PFSK-1 (cell line): ENCODE measurements at regions not wholly inside any gene's neighbourhood (a gene's known extent, or its start where the extent isn't known, plus 50 kb on each side); places are given as distances from the start of the nearest gene placed in this dataset.

Experiments used
- FOXP2 ChIP-seq: optimal IDR thresholded peaks from 2 replicates; pipeline ENCODE3; 2011; ENCODE audit warnings: borderline replicate concordance, control low read depth, inconsistent platforms; ENCODE audit not compliant: insufficient read depth; ENCODE audit errors: extremely low read length, extremely low read depth
- POLR2AphosphoS5 ChIP-seq: IDR thresholded peaks from 2 replicates; pipeline ENCODE4 v1.6.1; 2012; ENCODE audit warnings: low read depth, mild to moderate bottlenecking, control low read depth, low read length, moderate library complexity
- SIN3A ChIP-seq: IDR thresholded peaks from 2 replicates; pipeline ENCODE4 v1.6.1; 2012; ENCODE audit warnings: mild to moderate bottlenecking, low read length, moderate library complexity, borderline replicate concordance; ENCODE audit not compliant: insufficient read depth
- TAF1 ChIP-seq: IDR thresholded peaks from 2 replicates; pipeline ENCODE4 v1.6.1; 2012; ENCODE audit warnings: low read length, control low read depth, borderline replicate concordance; ENCODE audit not compliant: insufficient read depth
- TF ChIP-seq, protein P1 (sequence below), 2 experiments: IDR thresholded peaks; 2 replicates each; pipeline versions ENCODE4 v1.6.1 to v1.8.0; 2011 to 2012; ENCODE audit warnings: low read depth in 2 of 2, low read length in 2 of 2, control low read depth in 1 of 2, inconsistent platforms in 1 of 2, mild to moderate bottlenecking in 1 of 2, moderate library complexity in 1 of 2; ENCODE audit not compliant: insufficient read depth in 1 of 2

DNA sequence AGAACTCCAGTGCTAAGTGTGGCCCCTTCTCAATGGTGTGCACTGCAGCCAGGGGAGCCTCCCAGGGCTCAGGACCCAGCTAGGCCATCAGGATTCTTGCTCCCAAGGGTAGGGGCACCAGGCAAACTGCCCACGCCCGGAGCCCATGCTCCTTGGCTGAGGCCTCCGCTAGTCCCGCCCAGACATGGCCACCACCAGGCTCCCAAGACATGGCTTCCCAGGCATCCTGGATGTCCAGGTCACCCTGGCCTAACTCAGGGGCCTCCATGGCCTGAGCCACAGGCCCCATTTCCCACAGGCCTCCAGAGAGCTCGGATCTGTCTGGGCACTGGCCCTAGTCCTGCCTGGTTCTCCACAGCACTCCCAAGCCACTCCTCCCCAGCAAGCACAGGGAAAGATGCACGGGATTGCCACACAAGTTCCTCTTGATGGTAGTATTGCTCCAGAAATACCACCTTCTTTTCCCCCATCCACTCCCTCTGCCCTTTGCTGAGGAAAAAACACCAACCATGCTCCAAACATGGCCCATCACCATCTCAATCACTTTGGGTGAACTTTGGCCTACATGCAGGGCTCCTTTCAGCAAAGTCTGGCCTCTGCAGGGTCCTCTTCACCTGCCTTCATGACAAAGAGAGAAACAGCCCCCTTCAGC lies 274.7 kb upstream of the AGTR2 start:
- TF ChIP-seq, protein P1, sequence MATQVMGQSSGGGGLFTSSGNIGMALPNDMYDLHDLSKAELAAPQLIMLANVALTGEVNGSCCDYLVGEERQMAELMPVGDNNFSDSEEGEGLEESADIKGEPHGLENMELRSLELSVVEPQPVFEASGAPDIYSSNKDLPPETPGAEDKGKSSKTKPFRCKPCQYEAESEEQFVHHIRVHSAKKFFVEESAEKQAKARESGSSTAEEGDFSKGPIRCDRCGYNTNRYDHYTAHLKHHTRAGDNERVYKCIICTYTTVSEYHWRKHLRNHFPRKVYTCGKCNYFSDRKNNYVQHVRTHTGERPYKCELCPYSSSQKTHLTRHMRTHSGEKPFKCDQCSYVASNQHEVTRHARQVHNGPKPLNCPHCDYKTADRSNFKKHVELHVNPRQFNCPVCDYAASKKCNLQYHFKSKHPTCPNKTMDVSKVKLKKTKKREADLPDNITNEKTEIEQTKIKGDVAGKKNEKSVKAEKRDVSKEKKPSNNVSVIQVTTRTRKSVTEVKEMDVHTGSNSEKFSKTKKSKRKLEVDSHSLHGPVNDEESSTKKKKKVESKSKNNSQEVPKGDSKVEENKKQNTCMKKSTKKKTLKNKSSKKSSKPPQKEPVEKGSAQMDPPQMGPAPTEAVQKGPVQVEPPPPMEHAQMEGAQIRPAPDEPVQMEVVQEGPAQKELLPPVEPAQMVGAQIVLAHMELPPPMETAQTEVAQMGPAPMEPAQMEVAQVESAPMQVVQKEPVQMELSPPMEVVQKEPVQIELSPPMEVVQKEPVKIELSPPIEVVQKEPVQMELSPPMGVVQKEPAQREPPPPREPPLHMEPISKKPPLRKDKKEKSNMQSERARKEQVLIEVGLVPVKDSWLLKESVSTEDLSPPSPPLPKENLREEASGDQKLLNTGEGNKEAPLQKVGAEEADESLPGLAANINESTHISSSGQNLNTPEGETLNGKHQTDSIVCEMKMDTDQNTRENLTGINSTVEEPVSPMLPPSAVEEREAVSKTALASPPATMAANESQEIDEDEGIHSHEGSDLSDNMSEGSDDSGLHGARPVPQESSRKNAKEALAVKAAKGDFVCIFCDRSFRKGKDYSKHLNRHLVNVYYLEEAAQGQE (IDR thresholded peaks at IDR 0.05; ENCODE audit: insufficient read depth in 1 of 2, low read depth in 2 of 2, low read length in 2 of 2) = no peak
- no peak for TF ChIP-seq FOXP2

DNA sequence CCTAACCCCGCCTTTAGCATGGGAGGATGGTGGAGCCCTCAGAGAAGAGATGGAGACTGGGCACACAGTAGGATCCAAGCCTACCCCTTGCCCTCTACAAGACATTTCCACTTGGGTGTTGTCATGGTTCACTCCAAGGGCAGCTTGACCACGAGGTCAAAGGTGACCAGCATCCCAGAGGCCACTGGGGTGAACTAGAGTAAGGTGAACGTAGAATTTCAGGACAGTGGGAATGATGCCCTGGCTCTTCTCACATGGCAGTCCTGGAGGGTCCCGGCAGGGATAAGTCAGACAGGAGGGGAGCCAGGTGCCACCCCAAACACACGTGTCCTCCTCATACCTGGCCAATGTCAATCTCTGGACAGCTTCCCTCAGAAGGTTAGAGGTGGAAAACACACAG lies 274.2 kb upstream of the AGTR2 start:
- no peak for TF ChIP-seq SIN3A
- no peak for TF ChIP-seq TAF1

DNA sequence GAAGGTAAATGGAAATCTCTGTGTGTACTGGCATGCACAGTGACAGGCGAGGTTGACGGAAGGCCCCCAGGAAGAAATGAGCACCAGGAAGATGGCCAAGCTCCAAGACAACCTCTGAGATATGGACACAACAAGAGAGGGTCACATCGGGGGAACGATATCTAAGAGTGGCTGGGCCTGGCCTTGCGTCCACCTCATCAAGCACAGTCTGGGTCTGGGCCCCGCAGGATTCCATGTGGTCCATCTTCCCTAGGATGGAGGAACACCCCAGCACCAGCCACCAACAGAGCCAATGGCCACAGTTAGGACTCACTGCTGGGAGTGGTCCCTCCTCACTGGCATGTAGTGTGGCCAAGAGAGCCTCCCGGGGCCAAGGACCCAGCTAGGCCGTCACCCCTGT lies 272.6 kb upstream of the AGTR2 start:
- TF ChIP-seq SIN3A (no peak), TAF1 (no peak), POLR2AphosphoS5 (no peak), FOXP2 (no peak)
- TF ChIP-seq, protein P1 (IDR thresholded peaks at IDR 0.05; ENCODE audit: insufficient read depth in 1 of 2, low read depth in 2 of 2, low read length in 2 of 2) = no peak

DNA sequence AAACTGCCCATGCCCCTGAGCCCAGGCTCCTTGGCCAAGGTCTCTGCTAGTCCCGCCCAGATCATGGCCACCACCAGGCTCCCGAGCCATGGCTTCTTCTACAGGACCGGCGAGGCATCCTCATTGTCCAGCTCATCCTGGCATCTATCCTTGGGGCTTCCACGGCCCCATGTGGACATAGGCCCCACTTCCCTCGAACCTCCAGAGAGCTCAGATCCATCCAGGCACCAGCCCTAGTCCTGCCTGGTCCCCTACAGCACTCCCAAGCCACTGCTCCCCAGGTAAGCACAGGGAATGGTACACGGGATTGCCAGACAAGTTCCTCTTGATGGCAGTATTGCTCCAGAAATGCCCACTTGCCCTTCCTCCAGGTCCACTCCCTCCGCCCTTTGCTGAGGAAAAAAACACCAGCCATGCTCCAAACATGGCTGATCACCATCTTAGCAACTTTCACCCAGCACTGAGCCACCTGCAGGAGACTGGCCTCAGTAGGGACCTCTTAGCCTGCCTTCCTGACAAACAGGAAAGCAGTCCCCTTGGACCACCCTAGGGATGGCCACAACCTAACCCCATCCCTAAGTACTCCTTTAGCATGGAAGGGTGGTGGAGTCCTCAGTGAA lies 272.1 kb upstream of the AGTR2 start:
- TF ChIP-seq TAF1 (no peak), FOXP2 (no peak), SIN3A (no peak), POLR2AphosphoS5 (no peak)
- TF ChIP-seq, protein P1 (IDR thresholded peaks at IDR 0.05; ENCODE audit: insufficient read depth in 1 of 2, low read depth in 2 of 2, low read length in 2 of 2) = no peak

DNA sequence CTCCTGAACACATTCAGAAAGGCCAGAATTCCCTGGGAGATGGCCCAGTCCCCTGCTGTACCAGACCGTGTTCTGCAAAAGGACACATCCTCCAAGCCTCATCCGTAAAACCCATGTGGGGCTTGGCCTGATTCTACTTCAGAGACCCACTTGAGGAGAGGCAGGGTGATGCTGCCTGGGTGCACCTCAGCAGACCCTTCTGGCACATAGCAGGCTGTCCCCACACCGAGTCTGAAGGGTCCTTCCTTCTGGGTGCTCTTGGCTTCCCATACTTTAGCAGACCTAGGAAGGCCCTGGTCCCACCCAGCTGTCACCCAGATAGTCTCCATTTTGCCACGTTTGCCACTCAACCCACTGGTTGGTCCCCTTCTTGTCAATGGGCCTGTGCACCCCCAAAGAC lies 270.1 kb upstream of the AGTR2 start:
- TF ChIP-seq, protein P1 (IDR thresholded peaks at IDR 0.05; ENCODE audit: insufficient read depth in 1 of 2, low read depth in 2 of 2, low read length in 2 of 2) = no peak
